Naive thymus-derived CD4-positive, alpha-beta T cell (primary cell): ENCODE measurements at regions not wholly inside any gene's neighbourhood (a gene's known extent, or its start where the extent isn't known, plus 50 kb on each side); places are given as distances from the start of the nearest gene placed in this dataset.

Experiments
- ATAC-seq: fragments of 150-1000 bp; cut with Tn5 transposase; 2 replicates; pipeline ENCODE4 v1.10.0; 2021; ENCODE audit warnings: mild to moderate bottlenecking, moderate library complexity
- CTCF ChIA-PET: fragments of 350-600 bp; sonication (Branson Sonifier 250); formaldehyde crosslinking; loops from one replicate; lab custom pipeline; 2021; ENCODE audit warnings: antibody characterized with exemption; lab: Charles Lee
- POLR2A ChIA-PET: fragments of 350-600 bp; sonication (Branson Sonifier 250); formaldehyde crosslinking; loops from one replicate; lab custom pipeline; 2021; ENCODE audit warnings: antibody characterized with exemption, inconsistent platforms; lab: Charles Lee
- DNase-seq, 9 donors: peaks; one replicate each; pipeline versions ENCODE4 v3.0.0 to v3.0.0-alpha.2; 2020 to 2022; ENCODE audit warnings: mixed read lengths in 1 of 9
- H3K27ac ChIP-seq: one replicate; pipeline ENCODE4 v1.7.0; 2013; ENCODE audit warnings: mild to moderate bottlenecking, low read depth, low read length, moderate library complexity
- H3K27me3 ChIP-seq, 2 donors: one replicate each; pipeline ENCODE4 v1.7.0; 2013; ENCODE audit warnings: low read length in 2 of 2, mild to moderate bottlenecking in 2 of 2, moderate library complexity in 2 of 2; ENCODE audit not compliant: control insufficient read depth in 2 of 2, insufficient read depth in 2 of 2
- H3K36me3 ChIP-seq, 3 experiments: 1 replicate in 2 of 3; 2 replicates in 1 of 3; pipeline ENCODE4 v1.7.0; 2013; ENCODE audit warnings: low read length in 3 of 3, mild to moderate bottlenecking in 3 of 3, moderate library complexity in 1 of 3; ENCODE audit not compliant: insufficient read depth in 3 of 3, control insufficient read depth in 2 of 3
- H3K4me1 ChIP-seq, 2 donors: one replicate each; pipeline ENCODE4 v1.7.0; 2013; ENCODE audit warnings: low read length in 2 of 2, mild to moderate bottlenecking in 2 of 2, moderate library complexity in 1 of 2; ENCODE audit not compliant: control insufficient read depth in 2 of 2, insufficient read depth in 2 of 2
- H3K4me3 ChIP-seq: 2 replicates; pipeline ENCODE4 v1.7.0; 2013; ENCODE audit warnings: mild to moderate bottlenecking, low read length
- H3K9me3 ChIP-seq, 3 experiments: 1 replicate in 2 of 3; 2 replicates in 1 of 3; pipeline ENCODE4 v1.7.0; 2013; ENCODE audit warnings: low read length in 3 of 3; ENCODE audit not compliant: control insufficient read depth in 2 of 3
- H3K27ac Mint-ChIP-seq, 9 donors: one replicate each; pipeline ENCODE4 v1.8.0; 2020 to 2022; ENCODE audit warnings: mixed read lengths in 9 of 9, mild to moderate bottlenecking in 8 of 9, moderate library complexity in 5 of 9, inconsistent platforms in 2 of 9
- H3K27me3 Mint-ChIP-seq, 5 donors: one replicate each; pipeline ENCODE4 v1.8.0; 2021 to 2022; ENCODE audit warnings: mixed read lengths in 5 of 5, mild to moderate bottlenecking in 1 of 5
- H3K36me3 Mint-ChIP-seq, 5 donors: one replicate each; pipeline ENCODE4 v1.8.0; 2020 to 2022; ENCODE audit warnings: mixed read lengths in 5 of 5, mild to moderate bottlenecking in 3 of 5, inconsistent platforms in 1 of 5
- H3K4me1 Mint-ChIP-seq, 7 donors: one replicate each; pipeline ENCODE4 v1.8.0; 2020 to 2022; ENCODE audit warnings: mixed read lengths in 7 of 7, mild to moderate bottlenecking in 3 of 7, inconsistent platforms in 1 of 7
- H3K4me3 Mint-ChIP-seq, 10 donors: one replicate each; pipeline ENCODE4 v1.8.0; 2020 to 2022; ENCODE audit warnings: mild to moderate bottlenecking in 10 of 10, mixed read lengths in 10 of 10, moderate library complexity in 6 of 10, inconsistent platforms in 2 of 10
- H3K9me3 Mint-ChIP-seq, 11 donors: one replicate each; pipeline ENCODE4 v1.8.0; 2020 to 2022; ENCODE audit warnings: mixed read lengths in 11 of 11, mild to moderate bottlenecking in 4 of 11, inconsistent platforms in 1 of 11, moderate library complexity in 1 of 11
- intact Hi-C, 2 donors: fragments of 100-400 bp; cut with micrococcal nuclease; formaldehyde crosslinking; loops; one replicate each; pipeline ENCODE4 v1.15.1; 2023

GRCh38 chr12:72082986-72083820 lies 144.6 kb downstream of the TPH2 start:
- Mint-ChIP-seq H3K4me3 (no peak overlapping the region), H3K9me3 (peaks cover 0 to 4% (median 0%) of the 10 kb centered on the region in 11 donors), H3K36me3 (no peaks in the 10 kb centered on the region), H3K4me1 (no peaks in the 10 kb centered on the region), H3K27ac (no peak overlapping the region), H3K27me3 (peaks cover 2 to 15% (median 8%) of the 10 kb centered on the region in 5 donors)
- ChIA-PET POLR2A (no interaction called here), CTCF (no interaction called here)
- ATAC-seq (no peak), DNase-seq (no peak)
- no peaks in the 10 kb centered on the region for H3K27me3 ChIP-seq
- no peaks in the 10 kb centered on the region for H3K9me3 ChIP-seq
- no peaks in the 10 kb centered on the region for H3K36me3 ChIP-seq
- intact Hi-C loops, result no loop called here
- H3K4me3 ChIP-seq, result no peak overlapping the region
- no peaks in the 10 kb centered on the region for H3K4me1 ChIP-seq
- no peak overlapping the region for H3K27ac ChIP-seq

- no peaks in the 10 kb centered on the region for H3K4me1 ChIP-seq
- intact Hi-C loops, result no loop called here
- H3K36me3 ChIP-seq, result no peaks in the 10 kb centered on the region
- Mint-ChIP-seq H3K4me1 (no peaks in the 10 kb centered on the region), H3K27ac (no peak overlapping the region), H3K36me3 (no peaks in the 10 kb centered on the region), H3K9me3 (peaks cover 0 to 4% (median 0%) of the 10 kb centered on the region in 11 donors), H3K4me3 (no peak overlapping the region), H3K27me3 (peaks cover 2 to 15% (median 8%) of the 10 kb centered on the region in 5 donors)
- POLR2A ChIA-PET, result no interaction called here
- no peak for DNase-seq
- H3K9me3 ChIP-seq, result no peaks in the 10 kb centered on the region
- CTCF ChIA-PET, result no interaction called here
- H3K27me3 ChIP-seq, result no peaks in the 10 kb centered on the region
- no peak for ATAC-seq
- no peak overlapping the region for H3K4me3 ChIP-seq
- H3K27ac ChIP-seq, result no peak overlapping the region
These were observed 145.4 kb downstream of the TPH2 start for GRCh38 chr12:72084061-72084460.

GRCh38 chr12:72084880-72085279 lies 146.2 kb downstream of the TPH2 start:
- Mint-ChIP-seq H3K36me3 (no peaks in the 10 kb centered on the region), H3K9me3 (peaks cover 0 to 2% (median 0%) of the 10 kb centered on the region in 11 donors), H3K4me1 (no peaks in the 10 kb centered on the region), H3K27ac (no peak overlapping the region), H3K27me3 (peaks cover 2 to 15% (median 8%) of the 10 kb centered on the region in 5 donors), H3K4me3 (no peak overlapping the region)
- Histone ChIP-seq H3K9me3 (no peaks in the 10 kb centered on the region), H3K27ac (no peak overlapping the region), H3K36me3 (no peaks in the 10 kb centered on the region), H3K4me3 (no peak overlapping the region), H3K4me1 (no peaks in the 10 kb centered on the region), H3K27me3 (no peaks in the 10 kb centered on the region)
- no peak for DNase-seq
- no peak for ATAC-seq
- POLR2A ChIA-PET, result no interaction called here
- CTCF ChIA-PET, result no interaction called here
- intact Hi-C loops, result no loop called here

DNA sequence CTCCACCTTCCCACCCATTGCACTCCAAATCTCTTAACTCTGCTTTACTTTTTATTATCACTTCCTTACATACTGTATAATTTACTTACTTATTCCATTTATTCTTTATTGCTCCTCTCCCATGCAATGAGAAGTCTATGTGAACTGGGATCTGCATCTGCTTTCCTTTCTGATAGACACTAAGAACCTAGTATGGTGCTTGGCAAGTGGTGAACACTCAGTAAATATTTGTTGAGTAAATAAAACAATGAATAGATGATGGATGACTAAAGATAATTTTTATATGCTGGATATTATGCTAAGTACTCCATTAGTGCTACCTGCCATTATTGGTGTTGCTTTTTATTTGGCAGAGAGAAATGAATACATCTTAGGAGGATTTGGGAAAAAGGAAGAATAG lies 151.0 kb downstream of the TPH2 start:
- no peak overlapping the region for H3K4me3 ChIP-seq
- peaks cover 0 to 6% (median 0%) of the 10 kb centered on the region in 3 experiments for H3K9me3 ChIP-seq
- H3K9me3 Mint-ChIP-seq, result peaks cover 3 to 17% (median 13%) of the 10 kb centered on the region in 11 donors
- no peaks in the 10 kb centered on the region for H3K4me1 Mint-ChIP-seq
- peaks cover 0 to 5% (median 3%) of the 10 kb centered on the region in 5 donors for H3K27me3 Mint-ChIP-seq
- ChIA-PET POLR2A (no interaction called here), CTCF (no interaction called here)
- DNase-seq, result no peak
- H3K36me3 Mint-ChIP-seq, result peaks cover 0 to 4% (median 0%) of the 10 kb centered on the region in 5 donors
- no peak overlapping the region for H3K4me3 Mint-ChIP-seq
- no peaks in the 10 kb centered on the region for H3K27me3 ChIP-seq
- no peaks in the 10 kb centered on the region for H3K36me3 ChIP-seq
- no peaks in the 10 kb centered on the region for H3K4me1 ChIP-seq
- no peak overlapping the region for H3K27ac Mint-ChIP-seq
- no peak overlapping the region for H3K27ac ChIP-seq
- ATAC-seq, result no peak
- intact Hi-C loops, result no loop called here

DNA sequence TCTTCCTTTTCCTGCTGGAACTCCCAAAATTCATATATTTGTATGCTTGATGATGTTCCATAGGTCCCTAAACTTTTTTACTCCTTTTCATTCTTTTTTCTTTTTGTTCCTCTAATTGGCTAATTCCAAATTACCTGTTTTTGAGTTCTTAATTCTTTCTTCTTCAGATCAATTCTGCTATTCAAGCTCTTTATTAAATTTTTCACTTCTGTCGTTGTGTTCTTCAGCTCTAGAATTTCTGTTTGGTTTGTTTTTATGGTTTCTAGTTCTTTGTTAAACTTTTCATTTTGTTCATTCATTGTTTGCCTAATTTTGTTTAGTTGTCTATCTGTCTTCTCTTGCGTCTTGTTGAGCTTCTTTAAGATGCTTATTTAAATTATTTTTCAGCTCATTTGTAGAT lies 154.8 kb downstream of the TPH2 start:
- Mint-ChIP-seq H3K27me3 (peaks cover 0 to 5% (median 0%) of the 10 kb centered on the region in 5 donors), H3K4me1 (no peaks in the 10 kb centered on the region), H3K4me3 (no peak overlapping the region), H3K27ac (no peak overlapping the region), H3K36me3 (peaks cover 0 to 4% (median 0%) of the 10 kb centered on the region in 5 donors), H3K9me3 (peaks cover 7 to 18% (median 14%) of the 10 kb centered on the region in 11 donors)
- H3K4me1 ChIP-seq, result no peaks in the 10 kb centered on the region
- no peaks in the 10 kb centered on the region for H3K36me3 ChIP-seq
- no peak for DNase-seq
- intact Hi-C loops, result no loop called here
- H3K9me3 ChIP-seq, result peaks cover 0 to 6% (median 0%) of the 10 kb centered on the region in 3 experiments
- no peaks in the 10 kb centered on the region for H3K27me3 ChIP-seq
- no peak overlapping the region for H3K4me3 ChIP-seq
- POLR2A ChIA-PET, result no interaction called here
- CTCF ChIA-PET, result no interaction called here
- ATAC-seq, result no peak
- no peak overlapping the region for H3K27ac ChIP-seq

- H3K27me3 Mint-ChIP-seq, result peaks cover 0 to 5% (median 0%) of the 10 kb centered on the region in 5 donors
- Histone ChIP-seq H3K27me3 (no peaks in the 10 kb centered on the region), H3K27ac (no peak overlapping the region), H3K4me3 (no peak overlapping the region), H3K4me1 (no peaks in the 10 kb centered on the region), H3K9me3 (peaks cover 0 to 6% (median 0%) of the 10 kb centered on the region in 3 experiments), H3K36me3 (no peaks in the 10 kb centered on the region)
- H3K4me1 Mint-ChIP-seq, result no peaks in the 10 kb centered on the region
- ChIA-PET CTCF (no interaction called here), POLR2A (no interaction called here)
- no peak overlapping the region for H3K27ac Mint-ChIP-seq
- DNase-seq (no peak), ATAC-seq (no peak)
- no peak overlapping the region for H3K4me3 Mint-ChIP-seq
- H3K36me3 Mint-ChIP-seq, result peaks cover 0 to 4% (median 0%) of the 10 kb centered on the region in 5 donors
- peaks cover 7 to 18% (median 14%) of the 10 kb centered on the region in 11 donors for H3K9me3 Mint-ChIP-seq
- intact Hi-C loops, result no loop called here
These were observed 155.3 kb downstream of the TPH2 start for GRCh38 chr12:72093930-72094329.

- no peaks in the 10 kb centered on the region for H3K27me3 ChIP-seq
- no peaks in the 10 kb centered on the region for H3K36me3 ChIP-seq
- DNase-seq (no peak), ATAC-seq (no peak)
- no peak overlapping the region for H3K4me3 ChIP-seq
- ChIA-PET POLR2A (no interaction called here), CTCF (interaction anchor here (0.6 kb wide), 1 partner anchor 314 kb away, joined by 3 read pairs; no protein-coding TSS in a partner anchor)
- no peak overlapping the region for H3K27ac Mint-ChIP-seq
- no peaks in the 10 kb centered on the region for H3K4me1 Mint-ChIP-seq
- H3K9me3 Mint-ChIP-seq, result peaks cover 7 to 18% (median 14%) of the 10 kb centered on the region in 11 donors
- H3K27ac ChIP-seq, result no peak overlapping the region
- H3K4me3 Mint-ChIP-seq, result no peak overlapping the region
- peaks cover 0 to 4% (median 0%) of the 10 kb centered on the region in 5 donors for H3K36me3 Mint-ChIP-seq
- H3K9me3 ChIP-seq, result peaks cover 0 to 6% (median 0%) of the 10 kb centered on the region in 3 experiments
- no peaks in the 10 kb centered on the region for H3K4me1 ChIP-seq
- peaks cover 0 to 5% (median 0%) of the 10 kb centered on the region in 5 donors for H3K27me3 Mint-ChIP-seq
- intact Hi-C loops, result no loop called here
These were observed 155.8 kb downstream of the TPH2 start for GRCh38 chr12:72094490-72094889.
